GM21390 (cell line): ENCODE measurements at regions not wholly inside any gene's neighbourhood (a gene's known extent, or its start where the extent isn't known, plus 50 kb on each side); places are given as distances from the start of the nearest gene placed in this dataset.
"Not testable (repeated sequence)": the region's sequence is repeated elsewhere in the genome, so short reads cannot be mapped to it uniquely, and the experiment has no call there.

Source experiments
- ATAC-seq: cut with Tn5 transposase; IDR thresholded peaks from one replicate; pipeline ENCODE4 v1.9.1; 2021; ENCODE audit not compliant: unreplicated experiment

GRCh38 chr3:48101301-48101650 lies 85.1 kb upstream of the MAP4 start:
- ATAC-seq: not testable (repeated sequence)

DNA sequence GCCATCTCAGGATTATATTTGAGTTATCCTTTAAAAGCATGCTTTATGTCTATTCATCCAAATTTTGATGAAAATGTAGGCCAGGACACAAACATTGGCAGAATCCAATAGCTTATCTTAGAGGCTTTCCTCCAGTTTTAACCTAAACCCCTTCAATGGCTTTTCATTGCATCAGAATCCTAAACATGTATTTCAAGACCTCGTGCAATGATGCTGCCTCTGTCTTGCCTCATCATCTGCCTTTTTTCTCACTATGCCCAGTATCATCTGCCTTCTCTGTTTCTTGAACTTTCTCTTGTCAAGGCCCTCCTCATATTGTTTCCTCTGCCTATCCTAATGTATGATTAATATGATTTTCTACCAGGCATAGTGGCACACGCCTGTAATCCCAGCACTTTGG lies 76.1 kb upstream of the MAP4 start:
- no peak for ATAC-seq

- no peak for ATAC-seq
Measured at GRCh38 chr3:48090166-48090939, 74.1 kb upstream of the MAP4 start.

DNA sequence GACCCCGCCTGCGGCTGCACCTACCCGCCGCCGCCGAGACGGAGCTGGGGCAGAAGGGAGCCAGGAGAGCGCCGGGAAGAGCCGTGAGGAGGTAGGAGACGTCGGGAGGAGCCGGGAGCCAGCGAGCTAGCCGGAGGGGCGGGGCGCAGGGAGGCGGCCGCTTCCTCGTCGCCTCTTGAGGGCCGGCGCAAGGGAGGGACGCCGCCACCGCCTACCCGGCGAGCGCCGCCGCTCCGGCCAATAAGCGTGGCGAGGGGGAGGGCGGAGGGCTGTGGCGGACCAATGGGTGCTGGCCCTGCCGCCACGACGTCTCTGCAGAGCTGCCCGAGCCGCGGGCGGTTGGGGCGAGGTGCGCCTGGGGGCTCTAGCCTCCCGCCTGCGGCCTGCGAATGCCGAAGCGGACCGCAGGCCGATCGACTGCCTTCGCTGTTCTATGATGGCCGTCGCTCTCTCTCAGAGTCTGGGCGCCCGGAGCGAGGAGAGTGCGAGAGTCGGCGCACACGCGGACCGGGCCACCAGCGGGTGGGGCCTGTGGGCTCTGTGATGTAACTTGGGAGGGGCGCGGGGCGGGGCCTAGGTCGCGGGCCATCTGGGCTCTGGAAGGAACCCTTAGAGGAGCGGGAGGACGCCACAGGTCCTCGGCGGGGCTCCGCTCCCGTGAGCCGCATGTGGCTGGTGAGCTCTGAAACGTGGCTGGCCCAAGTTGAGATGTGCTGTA lies 72.7 kb upstream of the MAP4 start:
- ATAC-seq: peak; percentile 89

DNA sequence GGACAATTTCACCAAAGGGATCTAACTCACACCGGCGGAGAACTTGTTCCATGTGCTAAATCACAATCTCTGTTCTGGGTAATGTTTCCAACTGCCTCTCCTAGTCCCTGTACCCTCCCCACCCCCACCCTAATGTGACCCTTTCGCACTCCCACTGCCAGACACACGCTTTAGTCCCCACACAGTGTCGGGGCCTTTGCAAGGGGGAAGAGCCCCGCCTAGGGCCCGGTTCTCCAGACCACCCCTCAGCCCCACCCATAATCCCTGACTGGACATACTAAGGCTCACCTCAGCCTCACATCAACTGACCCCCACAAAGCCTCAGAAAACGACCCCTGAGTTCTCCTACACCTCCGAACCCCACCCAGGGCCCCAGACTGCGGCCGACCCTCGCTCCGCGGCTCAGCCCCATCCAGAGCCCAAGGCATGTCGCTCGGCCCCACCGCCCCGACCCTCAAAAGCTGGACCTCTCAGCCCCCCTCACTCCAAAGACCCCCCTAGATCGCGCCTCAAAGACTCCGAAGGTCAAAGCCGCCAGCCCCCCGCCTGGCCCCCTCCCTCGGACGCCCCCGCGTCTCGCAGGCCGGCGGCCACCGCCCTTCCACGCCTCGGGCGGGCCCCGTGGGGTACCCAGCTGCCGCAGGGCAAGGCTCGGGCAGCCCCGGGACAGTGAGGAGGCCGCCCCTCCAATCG lies 72.0 kb upstream of the MAP4 start:
- peak; percentile 28 for ATAC-seq

GRCh38 chr3:48086705-48087104 lies 70.5 kb upstream of the MAP4 start:
- ATAC-seq: no peak

DNA sequence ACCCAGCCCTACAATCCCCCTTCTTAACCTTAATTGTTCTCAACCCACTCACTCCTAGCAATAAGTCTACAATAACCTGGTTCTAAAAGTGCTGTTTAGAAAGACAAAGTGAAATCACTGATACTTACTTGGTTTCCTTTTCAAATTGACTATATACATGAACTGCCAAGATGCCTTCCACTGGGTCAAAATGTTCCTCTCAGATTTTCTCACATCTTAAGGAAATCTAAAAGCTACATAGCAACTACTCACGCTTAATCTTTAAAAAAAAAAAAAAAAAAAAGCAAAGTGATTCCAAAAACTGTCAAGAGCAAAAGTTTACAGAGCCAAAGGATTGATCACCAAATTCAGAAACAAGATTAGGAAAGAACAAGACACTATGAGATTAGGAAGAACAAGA lies 68.7 kb upstream of the MAP4 start:
- ATAC-seq: no peak

- ATAC-seq: no peak
Measured at GRCh38 chr3:48084170-48084569, 68.0 kb upstream of the MAP4 start.

DNA sequence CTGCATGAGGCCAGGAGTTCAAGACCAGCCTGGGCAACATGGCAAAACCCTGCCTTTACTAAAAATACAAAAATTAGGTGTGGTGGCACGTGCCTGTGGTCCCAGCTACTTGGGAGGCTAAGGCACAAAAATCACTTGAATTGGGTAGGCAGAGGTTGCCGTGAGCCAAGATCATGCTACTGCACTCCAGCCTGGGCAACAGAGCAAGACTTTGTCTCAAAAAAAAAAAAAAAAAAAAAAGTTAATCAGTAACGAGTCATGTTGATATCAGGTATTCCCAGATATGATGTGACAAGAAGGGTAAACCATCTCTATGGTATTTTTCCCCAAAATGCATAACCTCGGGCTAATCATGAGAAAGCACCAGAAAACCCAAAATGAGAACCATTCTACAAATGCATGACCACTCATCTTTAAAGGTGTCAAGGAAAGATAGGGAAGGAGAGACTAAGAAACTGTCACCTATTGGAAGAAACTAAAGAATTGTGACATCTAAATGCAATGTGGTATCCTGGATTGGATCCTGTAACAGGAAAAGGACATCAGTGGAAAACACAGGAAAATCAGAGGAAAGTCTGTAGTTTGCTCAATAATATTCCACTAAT lies 66.5 kb upstream of the MAP4 start:
- ATAC-seq: no peak

GRCh38 chr3:48077815-48078214 lies 61.6 kb upstream of the MAP4 start:
- ATAC-seq: no peak

DNA sequence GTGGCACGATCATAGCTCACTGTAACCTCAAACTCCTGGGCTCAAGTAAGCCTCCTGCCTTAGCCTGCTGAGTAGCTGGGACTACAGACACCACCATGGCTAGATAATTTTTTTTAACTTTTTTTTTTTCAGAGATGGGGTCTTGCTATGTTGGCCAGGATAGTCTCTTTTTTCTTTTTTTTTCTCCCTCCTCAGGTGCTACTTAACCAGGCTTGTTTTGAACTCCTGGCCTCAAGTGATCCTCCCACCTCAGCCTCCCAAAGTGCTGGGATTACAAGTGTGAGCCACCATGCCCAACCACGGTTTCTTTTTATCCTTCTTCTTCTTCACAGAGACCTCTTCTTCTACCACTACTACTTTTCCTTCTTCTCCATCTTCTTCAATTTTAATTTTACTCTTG lies 53.8 kb upstream of the MAP4 start:
- no peak for ATAC-seq

DNA sequence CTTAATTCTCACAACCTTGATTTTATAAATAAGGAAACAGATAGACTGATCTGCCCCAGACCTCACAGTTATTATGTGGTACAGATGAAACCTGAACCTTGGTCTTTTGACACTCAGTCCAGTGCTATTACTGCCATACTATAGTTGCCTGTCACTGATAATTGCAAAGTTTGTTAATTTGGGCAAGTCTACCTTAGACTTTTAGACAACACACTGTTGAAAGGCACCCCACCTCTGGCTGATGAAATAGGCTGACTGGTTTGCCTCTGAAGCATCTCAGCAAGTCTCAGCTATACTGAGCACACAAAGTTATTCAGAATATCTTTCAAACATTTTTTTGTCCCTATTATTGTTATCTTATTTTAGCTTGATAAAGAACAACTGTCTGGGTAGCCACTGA lies 53.1 kb upstream of the MAP4 start:
- no peak for ATAC-seq

DNA sequence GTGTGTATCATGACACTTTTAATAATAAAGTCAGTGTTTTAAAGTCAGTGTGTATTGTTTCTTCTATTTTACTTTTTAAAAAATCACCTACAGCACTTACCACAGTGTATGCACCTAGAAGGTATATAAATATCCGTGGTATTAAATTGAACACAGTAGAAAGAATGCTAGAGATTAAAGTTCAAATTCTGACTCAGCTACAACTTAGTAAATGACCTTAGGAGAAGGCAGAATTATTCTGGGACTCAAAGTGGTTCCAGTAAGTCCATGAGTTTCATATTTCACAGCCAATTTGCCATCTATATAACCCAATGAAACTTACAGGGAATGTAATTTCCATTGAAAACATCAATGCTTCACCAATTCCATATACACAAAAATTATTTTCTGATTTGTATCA lies 52.7 kb upstream of the MAP4 start:
- no peak for ATAC-seq

- not testable (repeated sequence) for ATAC-seq
Measured at GRCh38 chr3:48068320-48068719, 52.1 kb upstream of the MAP4 start.

- no peak for ATAC-seq
Measured at GRCh38 chr3:48067271-48067670, 51.1 kb upstream of the MAP4 start.
